Thyroid gland (tissue), 4 donors: ENCODE measurements at regions not wholly inside any gene's neighbourhood (a gene's known extent, or its start where the extent isn't known, plus 50 kb on each side); places are given as distances from the start of the nearest gene placed in this dataset.

ENCODE experiments used
- DNase-seq, 2 donors: peaks; one replicate each; pipeline ENCODE4 v3.0.0-alpha.2; 2019
- H3K27ac ChIP-seq, 3 donors: fragments of 200-600 bp; sonication (generic); 1 replicate in 2 of 3; 2 replicates in 1 of 3; pipeline ENCODE4 v1.5.1; 2016 to 2019; ENCODE audit warnings: mild to moderate bottlenecking in 1 of 3, moderate library complexity in 1 of 3
- H3K27me3 ChIP-seq: fragments of 200-600 bp; sonication (generic); one replicate; pipeline ENCODE4 v1.5.1; 2019
- H3K36me3 ChIP-seq, 2 donors: fragments of 200-600 bp; sonication (generic); one replicate each; pipeline ENCODE4 v1.5.1; 2016 to 2019
- H3K4me1 ChIP-seq, 2 donors: fragments of 200-600 bp; sonication (generic); one replicate each; pipeline ENCODE4 v1.5.1; 2017 to 2019
- H3K4me3 ChIP-seq, 3 donors: fragments of 200-600 bp; sonication (generic); replicated peaks in 1 of 3; 1 replicate in 2 of 3; 2 replicates in 1 of 3; pipeline ENCODE4 v1.5.1; 2016; ENCODE audit warnings: mild to moderate bottlenecking in 1 of 3
- H3K9me3 ChIP-seq: fragments of 200-600 bp; sonication (generic); one replicate; pipeline ENCODE4 v1.5.1; 2017
- POLR2A ChIP-seq, 2 donors: fragments of 450-650 bp; IDR thresholded peaks; one replicate each; pipeline ENCODE4 v1.6.1; 2017; ENCODE audit warnings: antibody characterized with exemption in 2 of 2, mild to moderate bottlenecking in 2 of 2, moderate library complexity in 1 of 2
- WGBS, 2 donors: methylation state at CpG; one replicate each; pipeline ENCODE4 v1.1.5; 2017; 5-methylcytosine and 5-hydroxymethylcytosine counted together
- intact Hi-C: fragments of 100-400 bp; cut with DNase I; formaldehyde crosslinking; loops from one replicate; pipeline ENCODE4 v1.15.1; 2023
- TF ChIP-seq, protein P1 (sequence below), 6 experiments: fragments of 200-600 bp in 3 of 6; fragments of 450-650 bp in 3 of 6; sonication (generic) in 3 of 6; IDR thresholded peaks; one replicate each; pipeline ENCODE4 v1.5.1; 2016 to 2019; ENCODE audit warnings: antibody characterized with exemption in 6 of 6, mild to moderate bottlenecking in 2 of 6, inconsistent platforms in 1 of 6, moderate library complexity in 1 of 6

DNA sequence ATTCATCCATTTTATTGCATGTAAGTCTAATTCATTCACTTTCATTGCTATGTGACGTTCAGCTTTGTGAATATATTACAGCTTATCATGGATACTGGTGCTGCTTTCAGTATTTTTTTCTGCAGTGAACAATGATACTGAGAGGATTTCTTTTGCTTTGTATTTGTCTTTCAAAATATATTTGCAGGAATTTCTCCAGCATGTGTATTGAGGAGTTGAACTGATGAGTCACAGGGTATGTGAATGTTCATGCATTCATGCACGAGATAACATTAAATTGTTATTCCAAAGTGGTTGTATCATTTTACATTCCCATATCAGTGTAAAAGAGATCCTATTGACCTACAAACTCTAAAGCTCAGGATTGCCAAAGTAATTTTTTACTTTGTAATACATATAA, 283.8 kb upstream of the ARSJ start:
- TF ChIP-seq, protein P1, sequence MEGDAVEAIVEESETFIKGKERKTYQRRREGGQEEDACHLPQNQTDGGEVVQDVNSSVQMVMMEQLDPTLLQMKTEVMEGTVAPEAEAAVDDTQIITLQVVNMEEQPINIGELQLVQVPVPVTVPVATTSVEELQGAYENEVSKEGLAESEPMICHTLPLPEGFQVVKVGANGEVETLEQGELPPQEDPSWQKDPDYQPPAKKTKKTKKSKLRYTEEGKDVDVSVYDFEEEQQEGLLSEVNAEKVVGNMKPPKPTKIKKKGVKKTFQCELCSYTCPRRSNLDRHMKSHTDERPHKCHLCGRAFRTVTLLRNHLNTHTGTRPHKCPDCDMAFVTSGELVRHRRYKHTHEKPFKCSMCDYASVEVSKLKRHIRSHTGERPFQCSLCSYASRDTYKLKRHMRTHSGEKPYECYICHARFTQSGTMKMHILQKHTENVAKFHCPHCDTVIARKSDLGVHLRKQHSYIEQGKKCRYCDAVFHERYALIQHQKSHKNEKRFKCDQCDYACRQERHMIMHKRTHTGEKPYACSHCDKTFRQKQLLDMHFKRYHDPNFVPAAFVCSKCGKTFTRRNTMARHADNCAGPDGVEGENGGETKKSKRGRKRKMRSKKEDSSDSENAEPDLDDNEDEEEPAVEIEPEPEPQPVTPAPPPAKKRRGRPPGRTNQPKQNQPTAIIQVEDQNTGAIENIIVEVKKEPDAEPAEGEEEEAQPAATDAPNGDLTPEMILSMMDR (IDR thresholded peaks at IDR 0.05): no peak
- TF ChIP-seq POLR2A (IDR thresholded peaks at IDR 0.05): no peak
- H3K4me1 ChIP-seq: no peaks in the 10 kb centered on the region
- no peak overlapping the region for H3K27ac ChIP-seq
- no peaks in the 10 kb centered on the region for H3K9me3 ChIP-seq
- intact Hi-C loops: no loop called here
- H3K36me3 ChIP-seq: no peaks in the 10 kb centered on the region
- no peaks in the 10 kb centered on the region for H3K27me3 ChIP-seq
- H3K4me3 ChIP-seq: no peak overlapping the region
- WGBS, 2 donors: 66 to 85% methylated on average over 2 of the region's 2 CpGs
- no peak for DNase-seq

DNA sequence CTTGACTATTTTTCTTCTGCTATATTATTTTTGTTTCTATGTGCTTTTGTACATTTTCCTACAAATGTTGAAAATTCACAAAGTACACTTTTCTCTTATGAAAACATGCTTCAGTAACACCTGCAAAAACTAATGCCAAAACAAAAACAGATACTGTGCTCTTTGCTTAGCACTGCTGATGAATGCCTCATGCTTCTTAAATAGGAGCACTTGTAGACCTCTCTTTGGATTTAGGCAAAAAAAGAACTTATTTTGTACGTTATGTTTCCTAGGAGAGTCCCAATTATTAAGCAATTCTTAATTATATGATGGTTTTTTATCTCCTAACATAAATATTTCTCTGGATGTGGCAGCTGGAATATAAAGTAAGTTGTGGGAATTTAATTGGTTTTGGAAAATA, 285.0 kb upstream of the ARSJ start:
- intact Hi-C loops: no loop called here
- H3K27ac ChIP-seq: no peak overlapping the region

DNA sequence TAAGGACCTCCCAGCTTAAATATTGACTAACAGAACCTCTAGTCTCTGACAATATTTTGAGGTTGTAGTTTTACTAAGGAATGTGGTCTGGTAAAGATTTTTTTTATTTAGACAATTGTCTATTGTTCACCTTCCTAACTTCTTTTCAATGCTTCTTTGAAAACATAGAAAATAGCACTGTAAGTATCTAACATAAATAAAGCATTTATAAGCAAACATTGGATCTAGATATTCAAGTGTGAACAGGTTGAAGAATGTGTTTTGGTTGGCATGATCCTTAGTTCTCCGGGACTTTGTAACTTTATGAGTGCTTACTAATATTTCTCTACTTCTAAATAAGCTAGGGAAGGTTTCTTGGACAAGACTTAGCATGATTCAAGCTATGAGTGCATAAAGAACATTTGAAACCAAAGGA, 285.4 kb upstream of the ARSJ start:
- Histone ChIP-seq H3K4me3 (no peak overlapping the region), H3K27ac (no peak overlapping the region), H3K4me1 (no peaks in the 10 kb centered on the region), H3K36me3 (no peaks in the 10 kb centered on the region), H3K9me3 (no peaks in the 10 kb centered on the region), H3K27me3 (no peaks in the 10 kb centered on the region)
- intact Hi-C loops: no loop called here
- WGBS, 2 donors: 69 to 74% methylated on average over 1 of the region's 1 CpG
- no peak for DNase-seq
- no peak for TF ChIP-seq POLR2A (IDR thresholded peaks at IDR 0.05)
- TF ChIP-seq, protein P1 (IDR thresholded peaks at IDR 0.05): no peak

More for the DNA sequence above, 285.0 kb upstream of the ARSJ start:
- Histone ChIP-seq H3K36me3 (no peaks in the 10 kb centered on the region), H3K4me3 (no peak overlapping the region), H3K27me3 (no peaks in the 10 kb centered on the region), H3K4me1 (no peaks in the 10 kb centered on the region), H3K9me3 (no peaks in the 10 kb centered on the region)
- 57 to 70% methylated on average over 1 of the region's 1 CpG for WGBS, 2 donors
- DNase-seq: no peak
- no peak for TF ChIP-seq POLR2A (IDR thresholded peaks at IDR 0.05)
- TF ChIP-seq, protein P1 (IDR thresholded peaks at IDR 0.05): no peak

DNA sequence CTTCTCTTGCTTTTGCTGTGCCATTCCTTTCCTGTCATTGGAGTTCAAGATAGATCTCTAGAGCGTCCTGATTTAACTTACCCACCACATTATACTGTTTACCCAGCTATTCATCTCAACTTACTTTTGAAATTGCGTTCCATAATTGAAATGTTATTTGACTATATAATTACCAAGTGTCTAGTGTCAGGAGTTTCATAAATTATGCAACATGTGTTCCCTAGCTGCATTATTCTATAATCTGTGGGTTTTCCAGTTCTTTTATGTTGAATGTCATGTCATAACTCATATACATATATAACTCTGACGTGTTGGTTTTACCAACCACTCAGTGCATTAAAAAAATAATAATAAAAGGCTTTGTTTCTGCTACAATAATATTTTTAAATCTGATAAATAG, 285.9 kb upstream of the ARSJ start:
- no peak for TF ChIP-seq POLR2A (IDR thresholded peaks at IDR 0.05)
- TF ChIP-seq, protein P1 (IDR thresholded peaks at IDR 0.05): no peak
- 72 to 75% methylated on average over 3 of the region's 3 CpGs for WGBS, 2 donors
- no peak overlapping the region for H3K27ac ChIP-seq
- H3K36me3 ChIP-seq: no peaks in the 10 kb centered on the region
- DNase-seq: no peak
- H3K9me3 ChIP-seq: no peaks in the 10 kb centered on the region
- intact Hi-C loops: no loop called here
- H3K4me3 ChIP-seq: no peak overlapping the region
- H3K4me1 ChIP-seq: no peaks in the 10 kb centered on the region
- no peaks in the 10 kb centered on the region for H3K27me3 ChIP-seq

DNA sequence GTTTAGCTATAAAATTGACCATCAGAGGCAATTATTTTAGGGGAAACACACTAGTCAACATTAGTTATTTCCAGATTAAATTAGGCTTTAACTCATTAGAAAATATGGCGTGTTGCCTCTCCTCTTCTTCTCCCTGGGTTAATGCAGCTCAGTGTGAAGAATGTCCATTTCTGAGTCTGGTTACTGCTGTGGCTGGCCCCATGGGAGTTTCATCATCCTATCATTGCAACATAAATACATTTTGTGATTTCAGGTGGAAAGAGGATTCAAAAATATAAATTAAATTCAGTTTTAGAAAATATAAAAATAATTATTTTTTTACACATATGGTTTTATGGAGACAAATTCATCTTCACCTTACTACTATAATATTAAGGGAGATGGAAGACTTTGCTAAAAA, 288.5 kb upstream of the ARSJ start:
- TF ChIP-seq POLR2A (IDR thresholded peaks at IDR 0.05): no peak
- TF ChIP-seq, protein P1 (IDR thresholded peaks at IDR 0.05): no peak
- no peaks in the 10 kb centered on the region for H3K4me1 ChIP-seq
- intact Hi-C loops: no loop called here
- H3K27me3 ChIP-seq: no peaks in the 10 kb centered on the region
- H3K27ac ChIP-seq: no peak overlapping the region
- H3K36me3 ChIP-seq: no peaks in the 10 kb centered on the region
- no peak for DNase-seq
- H3K4me3 ChIP-seq: no peak overlapping the region
- no peaks in the 10 kb centered on the region for H3K9me3 ChIP-seq
- 89 to 90% methylated on average over 1 of the region's 1 CpG for WGBS, 2 donors
